ENCODE measurements at regions not wholly inside any gene's neighbourhood (a gene's known extent, or its start where the extent isn't known, plus 50 kb on each side); places are given as distances from the start of the nearest gene placed in this dataset.

DNA sequence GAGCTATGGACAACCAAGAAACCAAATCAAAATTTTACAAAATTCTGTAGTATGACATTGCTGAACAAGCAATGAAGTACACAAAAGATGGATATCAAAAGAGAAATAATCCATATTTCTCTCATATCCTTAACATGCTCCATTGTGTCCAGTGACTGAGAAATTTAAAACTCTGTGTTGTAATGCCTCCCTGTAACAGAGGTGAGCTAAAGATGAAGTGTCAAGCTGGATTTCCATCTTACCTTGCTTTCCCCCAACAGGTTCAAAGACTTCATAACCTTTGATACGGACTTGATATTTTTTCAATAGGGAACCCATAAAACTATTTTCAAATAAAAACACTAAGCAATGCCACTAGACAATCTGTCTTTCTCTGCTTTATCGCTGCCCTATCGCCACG, 95.7 kb upstream of the SERTAD2 start:
- TF ChIP-seq POLR2A (IDR thresholded peaks at IDR 0.05), result no peak
- TF ChIP-seq, protein P1, sequence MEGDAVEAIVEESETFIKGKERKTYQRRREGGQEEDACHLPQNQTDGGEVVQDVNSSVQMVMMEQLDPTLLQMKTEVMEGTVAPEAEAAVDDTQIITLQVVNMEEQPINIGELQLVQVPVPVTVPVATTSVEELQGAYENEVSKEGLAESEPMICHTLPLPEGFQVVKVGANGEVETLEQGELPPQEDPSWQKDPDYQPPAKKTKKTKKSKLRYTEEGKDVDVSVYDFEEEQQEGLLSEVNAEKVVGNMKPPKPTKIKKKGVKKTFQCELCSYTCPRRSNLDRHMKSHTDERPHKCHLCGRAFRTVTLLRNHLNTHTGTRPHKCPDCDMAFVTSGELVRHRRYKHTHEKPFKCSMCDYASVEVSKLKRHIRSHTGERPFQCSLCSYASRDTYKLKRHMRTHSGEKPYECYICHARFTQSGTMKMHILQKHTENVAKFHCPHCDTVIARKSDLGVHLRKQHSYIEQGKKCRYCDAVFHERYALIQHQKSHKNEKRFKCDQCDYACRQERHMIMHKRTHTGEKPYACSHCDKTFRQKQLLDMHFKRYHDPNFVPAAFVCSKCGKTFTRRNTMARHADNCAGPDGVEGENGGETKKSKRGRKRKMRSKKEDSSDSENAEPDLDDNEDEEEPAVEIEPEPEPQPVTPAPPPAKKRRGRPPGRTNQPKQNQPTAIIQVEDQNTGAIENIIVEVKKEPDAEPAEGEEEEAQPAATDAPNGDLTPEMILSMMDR (IDR thresholded peaks at IDR 0.05), result no peak
